ENCODE measurements at regions not wholly inside any gene's neighbourhood (a gene's known extent, or its start where the extent isn't known, plus 50 kb on each side); places are given as distances from the start of the nearest gene placed in this dataset.
"Not testable (repeated sequence)": the region's sequence is repeated elsewhere in the genome, so short reads cannot be mapped to it uniquely, and the experiment has no call there.

DNA sequence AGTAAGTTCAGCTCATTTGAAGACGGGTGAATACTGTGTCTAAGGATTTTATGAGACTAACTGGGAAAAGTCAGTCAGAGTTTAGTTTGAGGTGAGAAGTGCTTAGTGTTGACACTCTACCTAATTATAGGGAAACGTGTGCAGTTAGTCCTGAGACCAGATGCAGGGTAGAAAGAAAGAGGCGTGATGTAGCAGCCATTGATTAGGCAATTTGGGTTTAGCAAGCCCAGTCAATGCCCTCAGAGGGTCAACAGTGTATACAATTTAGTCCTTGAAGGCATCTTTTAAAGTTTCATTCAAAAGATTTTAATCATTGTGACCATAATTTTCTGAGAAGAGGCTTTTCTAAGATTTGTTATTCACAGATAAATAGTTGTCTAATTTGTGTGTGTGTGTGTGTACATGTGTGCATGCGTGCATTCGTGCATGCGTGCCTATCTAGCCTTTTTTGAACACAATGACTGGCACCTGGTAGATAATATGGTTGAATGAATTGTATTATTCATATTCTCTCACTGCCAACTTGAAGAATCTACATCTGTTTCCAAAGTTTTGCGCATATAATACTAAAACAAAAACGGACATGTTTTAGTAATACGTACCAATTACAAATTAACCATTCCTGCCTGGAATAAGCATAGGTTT lies 332.9 kb downstream of the SRGAP2C start:
- H3K4me3 ChIP-seq (ENCODE audit: low read depth, low read length): no peak overlapping the region
- DNase-seq (ENCODE audit: low read depth): no peak

DNA sequence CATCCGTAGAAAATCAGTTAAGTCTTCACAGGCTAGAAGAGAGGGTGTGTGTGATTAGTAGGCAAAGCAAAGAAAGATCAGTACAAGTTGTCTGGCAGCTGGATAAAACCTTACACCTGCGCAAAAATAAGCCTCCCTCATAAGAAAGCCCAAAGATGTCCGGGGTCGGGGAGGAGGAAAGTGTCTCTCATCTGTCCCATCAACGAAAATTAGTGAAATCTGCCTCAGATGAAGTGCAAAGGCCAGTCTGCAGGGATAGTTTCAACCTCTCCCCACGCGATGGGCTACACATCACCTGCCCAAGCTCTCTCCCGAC lies 333.9 kb downstream of the SRGAP2C start:
- peak overlapping the region; percentile 53 for H3K4me3 ChIP-seq (ENCODE audit: low read depth, low read length)
- no peak for DNase-seq (ENCODE audit: low read depth)

DNA sequence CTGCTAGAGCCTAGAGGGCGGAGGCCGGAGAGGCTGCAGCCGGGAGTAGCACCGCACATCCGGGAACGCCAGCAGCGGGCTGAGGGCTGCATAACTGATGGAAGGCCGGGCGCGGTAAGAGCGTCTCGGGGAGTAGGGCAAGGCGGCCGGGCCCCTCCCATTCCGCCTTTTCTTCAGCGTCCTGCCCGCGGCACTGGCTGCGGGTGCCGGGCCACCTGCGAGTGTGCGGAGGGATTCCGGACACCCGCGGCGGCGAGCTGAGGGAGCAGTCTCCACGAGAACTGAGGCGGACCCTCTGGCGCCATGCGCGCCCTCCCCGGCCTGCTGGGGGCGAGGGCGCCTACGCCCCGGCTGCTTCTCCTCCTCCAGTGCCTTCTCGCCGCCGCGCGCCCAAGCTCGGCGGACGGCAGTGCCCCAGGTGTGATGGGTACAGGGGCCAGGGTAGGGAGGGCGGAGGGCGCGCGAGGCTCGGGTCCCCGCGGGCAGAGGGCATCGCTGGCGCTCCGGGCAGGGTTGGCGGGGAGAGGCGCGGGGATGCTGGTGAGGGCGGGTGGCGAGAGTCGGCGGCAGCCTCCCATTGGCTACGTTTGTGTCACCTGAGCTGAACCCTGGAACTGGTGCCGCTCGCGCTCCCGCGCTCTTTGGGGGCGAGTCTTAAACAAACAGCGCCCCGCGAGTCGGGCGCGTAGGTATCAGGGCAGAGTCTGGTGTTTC lies 334.4 kb downstream of the SRGAP2C start:
- DNase-seq (ENCODE audit: low read depth): no peak
- peak overlapping the region; percentile 53 for H3K4me3 ChIP-seq (ENCODE audit: low read depth, low read length)

DNA sequence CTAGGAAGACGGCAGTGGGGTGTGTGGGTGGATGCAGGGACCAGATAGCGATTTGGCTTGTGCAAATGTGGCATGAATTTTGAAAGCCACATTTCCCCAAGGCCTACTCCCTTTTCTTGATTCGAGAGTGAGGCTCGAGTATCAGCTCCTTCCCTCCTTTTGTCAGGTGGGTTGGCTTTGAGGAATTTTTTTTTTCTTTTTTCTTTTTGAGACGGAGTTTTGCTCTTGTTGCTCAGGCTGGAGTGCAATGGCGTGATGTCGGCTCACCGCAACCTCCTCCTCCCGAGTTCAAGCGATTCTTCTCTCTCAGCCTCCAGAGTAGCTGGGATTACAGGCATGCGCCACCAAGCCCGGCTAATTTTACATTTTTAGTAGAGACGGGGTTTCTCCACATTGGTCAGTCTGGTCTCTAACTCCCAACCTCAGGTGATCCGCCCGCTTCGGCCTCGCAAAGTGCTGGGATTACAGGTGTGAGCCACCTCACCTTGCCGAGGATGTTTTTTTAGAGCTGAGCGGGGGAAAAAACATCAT lies 335.0 kb downstream of the SRGAP2C start:
- H3K4me3 ChIP-seq (ENCODE audit: low read depth, low read length): peak overlapping the region; percentile 53
- not testable (repeated sequence) for DNase-seq (ENCODE audit: low read depth)

DNA sequence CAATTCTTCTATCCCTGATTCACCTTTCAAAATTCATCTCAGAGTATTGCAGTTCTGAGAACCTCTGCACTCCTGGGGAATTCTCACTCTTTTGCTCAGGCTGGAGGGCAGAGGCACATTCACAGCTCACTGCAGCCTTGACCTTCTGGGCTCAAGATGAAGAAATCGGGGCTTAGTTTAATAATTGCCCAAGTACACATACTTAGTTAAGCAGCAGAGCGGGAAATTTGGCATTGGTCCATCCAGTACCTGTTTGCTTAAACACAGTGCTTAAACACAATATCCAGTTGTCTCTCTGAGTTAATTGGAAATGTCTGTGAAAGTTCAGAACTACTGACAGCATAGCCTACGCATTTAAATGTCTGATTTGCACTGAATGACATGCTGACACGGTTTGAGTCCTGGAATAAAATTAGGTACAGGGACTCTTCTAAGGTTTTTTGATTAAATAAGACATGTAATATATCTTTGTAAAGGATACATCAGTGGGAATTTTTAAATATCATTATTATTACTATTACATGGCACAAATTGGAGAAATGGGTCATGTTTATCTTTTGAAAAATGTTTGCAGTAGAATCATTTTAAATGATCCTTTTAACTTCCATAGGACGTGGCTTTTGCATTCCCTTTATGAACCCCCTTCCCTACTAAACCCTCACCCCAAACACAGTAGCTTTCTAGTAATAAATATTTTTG lies 337.4 kb downstream of the SRGAP2C start:
- no peak overlapping the region for H3K4me3 ChIP-seq (ENCODE audit: low read depth, low read length)
- no peak for DNase-seq (ENCODE audit: low read depth)

DNA sequence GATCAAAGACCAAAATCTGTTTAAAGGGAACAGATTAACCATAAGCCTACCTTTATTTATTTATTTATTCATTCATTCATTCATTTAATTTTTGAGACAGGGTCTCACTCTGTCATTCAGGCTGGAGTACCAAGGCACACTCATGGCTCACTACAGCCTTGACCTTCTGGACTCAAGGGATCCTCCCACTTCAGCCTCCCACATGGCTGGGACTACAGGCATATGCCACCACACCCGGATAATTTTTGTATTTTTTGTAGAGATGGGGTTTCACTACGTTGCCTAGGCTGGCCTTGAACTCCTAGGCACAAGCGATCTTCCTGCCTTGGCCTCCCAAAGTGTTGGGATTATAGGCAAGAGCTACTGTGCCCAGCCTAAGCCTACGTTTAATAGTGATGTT lies 338.3 kb downstream of the SRGAP2C start:
- not testable (repeated sequence) for H3K4me3 ChIP-seq (ENCODE audit: low read depth, low read length); DNase-seq (ENCODE audit: low read depth)

DNA sequence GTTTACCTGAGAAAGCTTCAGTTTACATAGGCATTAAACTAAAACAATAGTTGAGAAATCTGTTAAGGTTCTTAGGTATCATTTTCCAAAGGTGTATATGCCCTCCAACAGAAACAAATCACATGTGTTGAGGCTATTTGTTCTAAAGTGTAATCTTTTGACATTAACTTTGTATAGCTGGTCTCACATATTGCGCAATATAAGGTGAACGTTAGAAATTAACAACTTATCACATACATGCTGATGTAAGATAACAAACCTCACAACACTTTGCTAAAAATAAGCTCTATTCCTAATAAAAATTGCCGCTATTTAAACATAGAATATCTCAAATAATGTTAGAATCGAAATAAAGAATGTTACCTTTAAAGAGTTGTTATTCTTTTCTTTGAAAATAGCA lies 340.6 kb downstream of the SRGAP2C start:
- DNase-seq (ENCODE audit: low read depth): no peak
- H3K4me3 ChIP-seq (ENCODE audit: low read depth, low read length): no peak overlapping the region

DNA sequence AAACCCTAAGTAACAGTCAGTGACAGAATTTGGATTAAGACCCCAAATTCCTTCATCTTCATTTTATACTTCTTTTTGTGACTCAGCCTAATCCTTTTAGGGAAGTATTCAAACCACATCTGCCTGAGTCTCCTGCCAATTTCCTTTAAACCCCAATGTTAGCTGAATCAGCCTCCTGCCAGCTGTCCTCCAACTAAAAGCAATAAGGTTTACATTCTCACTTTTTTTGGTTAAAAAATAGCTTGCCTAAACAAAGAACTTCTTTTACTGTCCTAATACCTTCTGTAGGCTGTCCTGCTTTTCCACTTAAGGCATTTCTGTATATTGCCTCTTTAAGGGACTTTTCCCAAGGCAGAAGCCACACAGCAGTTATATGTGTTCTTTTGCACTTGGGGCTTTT lies 344.2 kb downstream of the SRGAP2C start:
- peak; percentile 6 for DNase-seq (ENCODE audit: low read depth)
- not testable (repeated sequence) for H3K4me3 ChIP-seq (ENCODE audit: low read depth, low read length)

DNA sequence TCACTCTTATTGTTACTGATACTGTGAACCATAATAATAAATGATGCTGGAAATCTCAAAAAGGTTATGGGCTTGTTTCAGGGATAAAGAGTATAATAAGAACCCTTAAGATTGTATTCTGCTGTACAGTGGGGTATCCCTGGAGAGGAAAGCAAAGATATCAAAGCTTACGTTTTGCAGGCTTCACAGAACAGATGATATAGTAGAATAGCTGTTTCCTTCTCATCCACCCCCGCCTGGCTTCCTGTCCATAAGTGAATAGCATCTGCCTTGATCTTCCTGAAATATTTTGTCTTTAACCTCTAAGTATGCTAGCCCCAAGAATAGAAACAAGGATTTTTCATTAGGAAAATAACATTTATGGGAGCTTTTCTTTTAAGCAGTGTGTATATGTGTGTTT lies 345.3 kb downstream of the SRGAP2C start:
- H3K4me3 ChIP-seq (ENCODE audit: low read depth, low read length); DNase-seq (ENCODE audit: low read depth): not testable (repeated sequence)

DNA sequence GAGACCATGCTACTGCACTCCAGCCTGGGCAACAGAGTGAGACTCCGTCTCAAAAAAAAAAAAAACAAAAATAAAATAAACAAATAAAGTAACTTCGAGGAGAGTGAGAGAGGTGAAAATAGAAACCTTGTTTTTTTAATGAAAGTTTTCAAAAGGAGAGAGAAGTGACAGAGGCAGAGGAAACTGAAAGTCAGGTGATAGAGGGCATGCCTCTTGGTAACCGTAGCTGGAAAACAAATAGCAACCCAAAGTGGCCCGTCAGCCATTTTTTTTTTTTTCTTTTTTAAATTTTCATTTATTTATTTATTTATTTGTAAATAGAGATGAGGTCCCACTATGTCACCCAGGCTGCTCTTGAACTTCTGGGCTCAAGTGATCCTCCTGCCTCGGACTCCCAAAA lies 347.0 kb downstream of the SRGAP2C start:
- not testable (repeated sequence) for H3K4me3 ChIP-seq (ENCODE audit: low read depth, low read length); DNase-seq (ENCODE audit: low read depth)

DNA sequence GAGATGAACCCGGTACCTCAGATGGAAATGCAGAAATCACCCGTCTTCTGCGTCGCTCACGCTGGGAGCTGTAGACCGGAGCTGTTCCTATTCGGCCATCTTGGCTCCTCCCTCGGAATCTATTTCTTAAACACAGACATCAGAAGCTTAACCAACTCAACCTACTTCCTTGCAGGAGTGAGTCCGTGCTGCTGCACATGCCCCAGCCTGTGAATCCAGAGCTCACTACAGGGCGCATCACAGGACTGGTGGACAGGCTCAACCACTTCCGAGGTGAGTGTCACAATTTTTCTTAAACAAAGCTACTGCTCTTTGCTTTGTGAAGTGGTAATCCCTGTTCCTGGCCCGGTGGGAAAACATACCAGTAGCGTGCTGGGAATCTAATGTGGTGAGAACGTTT lies 353.4 kb downstream of the SRGAP2C start:
- H3K4me3 ChIP-seq (ENCODE audit: low read depth, low read length); DNase-seq (ENCODE audit: low read depth): not testable (repeated sequence)

DNA sequence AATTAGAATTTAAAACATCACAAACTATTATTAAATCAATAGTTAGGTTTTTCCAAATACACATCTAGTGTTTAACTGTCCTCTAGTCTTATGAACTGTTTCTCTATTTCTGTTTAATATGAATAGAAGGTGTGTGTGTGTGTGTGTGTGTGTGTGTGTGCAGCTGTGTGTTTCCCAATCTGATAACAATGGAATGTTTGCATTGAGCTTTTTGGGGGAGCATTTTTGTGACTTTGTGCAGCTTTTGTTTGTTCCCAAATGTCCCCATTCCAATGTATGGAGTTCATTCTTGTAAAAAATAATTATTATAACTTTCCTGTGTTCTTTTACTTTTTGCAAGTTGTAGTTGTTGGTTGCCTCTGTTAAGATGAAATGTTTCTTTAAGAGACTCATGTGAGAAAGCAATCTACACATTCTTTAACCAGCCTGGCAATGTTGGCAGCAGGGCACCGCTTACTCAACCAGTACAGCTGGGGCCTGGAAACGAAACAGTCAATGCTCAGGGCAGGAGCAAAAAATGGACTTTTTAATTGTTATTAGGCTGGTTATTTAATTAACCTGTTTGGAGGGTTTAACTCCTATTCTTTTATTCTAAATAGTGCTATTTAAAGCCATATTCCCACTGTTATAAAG lies 354.3 kb downstream of the SRGAP2C start:
- DNase-seq (ENCODE audit: low read depth): no peak
- H3K4me3 ChIP-seq (ENCODE audit: low read depth, low read length): no peak overlapping the region

DNA sequence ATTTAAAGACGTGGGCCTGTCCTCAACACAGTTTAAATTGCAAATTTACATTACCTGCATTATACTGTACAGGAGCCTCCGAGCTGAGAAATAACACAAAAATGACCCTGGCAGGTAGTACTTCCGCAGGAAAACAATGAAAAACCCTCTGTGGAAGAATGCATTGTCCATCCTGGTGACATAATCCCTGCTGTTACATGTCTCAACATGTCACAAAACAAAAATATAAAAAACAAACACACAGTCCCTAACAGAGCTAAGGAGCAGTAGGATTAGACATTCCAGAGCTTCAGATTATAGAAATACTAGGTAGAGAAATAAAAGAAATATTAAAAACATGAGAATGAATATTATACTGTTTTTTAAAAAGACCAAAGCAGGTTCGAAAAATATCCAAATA lies 359.2 kb downstream of the SRGAP2C start:
- not testable (repeated sequence) for H3K4me3 ChIP-seq (ENCODE audit: low read depth, low read length); DNase-seq (ENCODE audit: low read depth)

DNA sequence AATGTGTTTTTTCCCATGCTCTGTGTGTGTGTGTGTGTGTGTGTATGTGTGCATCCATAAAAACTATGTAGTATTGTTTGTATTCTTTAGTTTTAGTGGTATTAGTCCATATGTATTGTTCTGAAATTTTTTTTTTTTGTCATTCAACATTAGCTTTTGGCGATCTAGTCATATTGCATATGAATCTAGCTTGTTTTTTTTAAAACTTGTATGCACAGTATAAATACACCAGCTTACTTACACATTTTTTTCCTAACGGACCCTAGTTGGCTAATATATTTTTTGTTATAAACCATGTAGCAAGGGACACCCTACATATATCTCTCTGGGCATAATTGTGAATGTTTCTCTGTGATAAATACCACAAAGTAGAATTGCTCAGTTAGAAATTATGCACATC lies 359.7 kb downstream of the SRGAP2C start:
- H3K4me3 ChIP-seq (ENCODE audit: low read depth, low read length): no peak overlapping the region

DNA sequence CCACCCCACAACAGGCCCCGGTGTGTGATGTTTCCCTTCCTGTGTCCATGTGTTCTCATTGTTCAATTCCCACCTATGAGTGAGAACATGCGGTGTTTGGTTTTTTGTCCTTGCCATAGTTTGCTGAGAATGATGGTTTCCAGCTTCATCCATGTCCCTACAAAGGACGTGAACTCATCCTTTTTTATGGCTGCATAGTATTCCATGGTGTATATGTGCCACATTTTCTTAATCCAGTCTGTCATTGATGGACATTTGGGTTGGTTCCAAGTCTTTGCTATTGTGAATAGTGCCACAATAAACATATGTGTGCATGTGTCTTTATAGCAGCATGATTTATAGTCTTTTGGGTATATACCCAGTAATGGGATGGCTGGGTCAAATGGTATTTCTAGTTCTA lies 361.1 kb downstream of the SRGAP2C start:
- H3K4me3 ChIP-seq (ENCODE audit: low read depth, low read length); DNase-seq (ENCODE audit: low read depth): not testable (repeated sequence)

More for the DNA sequence above, 359.7 kb downstream of the SRGAP2C start:
- no peak for DNase-seq (ENCODE audit: low read depth)

DNA sequence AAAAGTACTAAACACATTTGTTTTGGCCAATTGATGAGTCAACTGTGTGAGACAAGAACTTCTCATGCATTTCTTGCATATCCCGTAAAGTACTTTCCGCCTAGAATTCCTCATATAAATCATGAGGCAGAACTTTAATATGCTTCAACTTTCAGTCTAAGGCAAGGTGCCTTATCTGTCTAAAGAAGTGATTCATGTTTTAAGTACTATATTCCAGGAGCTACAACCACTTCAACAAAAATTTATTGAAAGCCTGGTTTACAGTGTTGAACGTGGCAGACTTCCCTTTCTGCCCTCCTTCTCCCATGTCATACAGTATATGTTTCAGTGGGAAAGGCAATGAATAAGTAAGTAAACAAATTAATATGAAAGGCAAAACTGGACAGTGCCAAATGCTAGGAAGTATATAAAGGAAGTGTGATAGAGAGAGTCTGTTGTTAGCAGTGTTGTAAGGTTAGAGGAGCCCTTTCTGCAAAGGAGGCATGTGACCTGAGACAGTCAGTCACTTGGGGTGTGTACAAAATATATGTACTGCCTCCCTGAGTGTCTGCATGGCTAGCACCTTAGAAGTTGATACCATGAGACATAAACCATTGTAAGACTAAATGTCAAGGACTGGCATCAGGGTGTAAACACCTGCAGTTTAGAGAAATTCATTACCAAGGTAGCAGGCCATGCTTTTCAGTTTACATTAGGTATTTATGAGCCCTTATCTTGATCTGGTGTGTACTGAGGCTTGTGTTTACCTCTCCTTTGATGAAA lies 362.2 kb downstream of the SRGAP2C start:
- no peak for DNase-seq (ENCODE audit: low read depth)
- no peak overlapping the region for H3K4me3 ChIP-seq (ENCODE audit: low read depth, low read length)

DNA sequence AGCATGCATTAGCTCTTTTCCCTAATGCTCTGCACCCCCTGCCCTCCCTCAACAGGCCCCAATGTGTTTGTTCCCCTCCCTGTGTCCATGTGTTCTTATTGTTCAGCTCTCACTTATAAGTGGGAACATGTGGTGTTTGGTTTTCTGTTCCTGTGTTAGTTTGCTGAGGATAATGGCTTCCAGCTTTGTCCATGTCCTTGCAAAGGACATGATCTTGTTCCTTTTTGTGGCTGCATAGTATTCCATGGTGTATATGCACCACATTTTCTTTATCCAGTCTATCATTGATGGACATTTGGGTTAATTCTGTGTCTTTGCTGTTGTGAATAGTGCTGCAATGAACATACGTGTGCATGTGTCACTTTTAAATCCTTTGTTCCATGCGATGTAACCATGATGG lies 363.0 kb downstream of the SRGAP2C start:
- not testable (repeated sequence) for DNase-seq (ENCODE audit: low read depth); H3K4me3 ChIP-seq (ENCODE audit: low read depth, low read length)

DNA sequence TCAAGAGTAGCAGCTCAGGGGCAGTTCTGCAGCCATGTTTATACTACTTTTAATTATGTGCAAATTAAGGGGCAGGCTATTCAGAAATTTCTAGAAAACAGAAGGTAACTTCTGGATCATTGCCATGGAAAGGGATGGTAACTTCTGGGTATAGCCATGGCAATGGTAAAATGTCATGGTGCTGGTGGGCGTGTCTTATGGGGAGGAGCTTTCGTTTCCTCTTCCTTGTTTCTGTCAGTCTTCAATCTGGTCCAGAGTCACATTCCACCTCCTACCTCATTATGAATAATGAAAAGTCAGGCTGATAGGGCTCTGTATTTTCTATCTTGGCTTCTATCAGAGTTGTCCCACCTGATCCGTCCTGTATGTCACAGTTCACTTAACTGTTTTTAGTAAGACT lies 366.0 kb downstream of the SRGAP2C start:
- DNase-seq (ENCODE audit: low read depth); H3K4me3 ChIP-seq (ENCODE audit: low read depth, low read length): not testable (repeated sequence)

DNA sequence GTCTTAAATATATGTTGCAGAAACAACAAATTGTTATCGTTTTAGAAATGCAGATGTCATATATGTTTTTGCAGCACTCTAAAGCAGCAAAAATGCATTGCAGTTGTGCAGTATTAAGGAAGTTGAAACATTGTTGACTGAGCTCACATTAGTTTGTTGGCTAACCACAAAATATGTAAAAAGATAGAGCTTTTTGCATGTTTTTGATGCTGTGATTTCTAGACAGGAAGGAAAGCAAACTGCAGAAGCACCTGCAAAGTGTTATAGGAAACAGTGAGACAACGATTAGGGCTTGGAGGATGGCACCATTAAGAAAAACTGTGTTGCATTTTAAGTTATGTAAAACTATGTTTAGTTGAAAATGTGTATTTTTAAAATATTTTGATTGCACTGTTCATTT lies 366.7 kb downstream of the SRGAP2C start:
- not testable (repeated sequence) for H3K4me3 ChIP-seq (ENCODE audit: low read depth, low read length); DNase-seq (ENCODE audit: low read depth)

Data from skeletal muscle cell (primary cell).